SK-N-DZ (cell line): ENCODE measurements at regions not wholly inside any gene's neighbourhood (a gene's known extent, or its start where the extent isn't known, plus 50 kb on each side); places are given as distances from the start of the nearest gene placed in this dataset.
"Not testable (repeated sequence)": the region's sequence is repeated elsewhere in the genome, so short reads cannot be mapped to it uniquely, and the experiment has no call there.

Source experiments
- DNase-seq: peaks from one replicate; pipeline ENCODE4 v3.0.0-alpha.2; 2015; ENCODE audit warnings: low spot score

- DNase-seq = no peak
These were observed 238.3 kb upstream of the NUDT12 start for GRCh38 chr5:103800741-103801495.

GRCh38 chr5:103793595-103794182 is 231.1 kb upstream of the NUDT12 start:
- no peak for DNase-seq

GRCh38 chr5:103785569-103785968 is 223.0 kb upstream of the NUDT12 start:
- DNase-seq = no peak

GRCh38 chr5:103783669-103784068 is 221.1 kb upstream of the NUDT12 start:
- no peak for DNase-seq

GRCh38 chr5:103780794-103781193 is 218.2 kb upstream of the NUDT12 start:
- no peak for DNase-seq

GRCh38 chr5:103774721-103775120 is 212.1 kb upstream of the NUDT12 start:
- DNase-seq = no peak

GRCh38 chr5:103772248-103772647 is 209.7 kb upstream of the NUDT12 start:
- no peak for DNase-seq

- no peak for DNase-seq
These were observed 201.8 kb upstream of the NUDT12 start for GRCh38 chr5:103764403-103764802.

- DNase-seq = no peak
These were observed 196.4 kb upstream of the NUDT12 start for GRCh38 chr5:103758996-103759395.

- DNase-seq = peak; percentile 30
These were observed 193.4 kb upstream of the NUDT12 start for GRCh38 chr5:103755974-103756373.

- DNase-seq = no peak
These were observed 182.9 kb upstream of the NUDT12 start for GRCh38 chr5:103745353-103746065.

- no peak for DNase-seq
These were observed 181.6 kb upstream of the NUDT12 start for GRCh38 chr5:103744159-103744558.

GRCh38 chr5:103743421-103743820 is 180.8 kb upstream of the NUDT12 start:
- DNase-seq = no peak

GRCh38 chr5:103741984-103742383 is 179.4 kb upstream of the NUDT12 start:
- DNase-seq = no peak

GRCh38 chr5:103736343-103736742 is 173.8 kb upstream of the NUDT12 start:
- not testable (repeated sequence) for DNase-seq

GRCh38 chr5:103724271-103724670 is 161.7 kb upstream of the NUDT12 start:
- DNase-seq = no peak

- no peak for DNase-seq
These were observed 158.6 kb upstream of the NUDT12 start for GRCh38 chr5:103721183-103721582.

- no peak for DNase-seq
These were observed 155.5 kb upstream of the NUDT12 start for GRCh38 chr5:103718108-103718507.

GRCh38 chr5:103708601-103709000 is 146.0 kb upstream of the NUDT12 start:
- no peak for DNase-seq

GRCh38 chr5:103706939-103707682 is 144.5 kb upstream of the NUDT12 start:
- peak; percentile 86 for DNase-seq

GRCh38 chr5:103703617-103704016 is 141.0 kb upstream of the NUDT12 start:
- DNase-seq = peak; percentile 52

GRCh38 chr5:103693517-103693916 is 130.9 kb upstream of the NUDT12 start:
- no peak for DNase-seq
